ENCODE measurements at regions not wholly inside any gene's neighbourhood (a gene's known extent, or its start where the extent isn't known, plus 50 kb on each side); places are given as distances from the start of the nearest gene placed in this dataset.

- no peak for DNase-seq
These were observed 942.6 kb downstream of the KCNJ2 start for GRCh38 chr17:71111934-71112333.

GRCh38 chr17:71113347-71113746 lies 944.0 kb downstream of the KCNJ2 start:
- no peak for DNase-seq

- no peak for DNase-seq
These were observed 945.8 kb downstream of the KCNJ2 start for GRCh38 chr17:71114911-71115668.

- no peak for DNase-seq
These were observed 946.3 kb downstream of the KCNJ2 start for GRCh38 chr17:71115669-71115972.

GRCh38 chr17:71117466-71117865 lies 948.1 kb downstream of the KCNJ2 start:
- DNase-seq = no peak

- DNase-seq = no peak
These were observed 948.7 kb downstream of the KCNJ2 start for GRCh38 chr17:71118039-71118438.

GRCh38 chr17:71127416-71127815 lies 958.1 kb downstream of the KCNJ2 start:
- DNase-seq = no peak

- no peak for DNase-seq
These were observed 973.0 kb downstream of the KCNJ2 start for GRCh38 chr17:71142333-71142732.

- DNase-seq = no peak
These were observed 975.3 kb upstream of the SOX9 start for GRCh38 chr17:71145486-71145885.

- no peak for DNase-seq
These were observed 972.9 kb upstream of the SOX9 start for GRCh38 chr17:71147906-71148305.

GRCh38 chr17:71149607-71150006 lies 971.2 kb upstream of the SOX9 start:
- no peak for DNase-seq

GRCh38 chr17:71157297-71157696 lies 963.5 kb upstream of the SOX9 start:
- no peak for DNase-seq

- no peak for DNase-seq
These were observed 962.4 kb upstream of the SOX9 start for GRCh38 chr17:71158437-71158836.

- no peak for DNase-seq
These were observed 957.6 kb upstream of the SOX9 start for GRCh38 chr17:71163121-71163812.

GRCh38 chr17:71163813-71164122 lies 957.1 kb upstream of the SOX9 start:
- DNase-seq = no peak

GRCh38 chr17:71164561-71164960 lies 956.3 kb upstream of the SOX9 start:
- no peak for DNase-seq

GRCh38 chr17:71166311-71166710 lies 954.5 kb upstream of the SOX9 start:
- DNase-seq = no peak

- DNase-seq = no peak
These were observed 952.6 kb upstream of the SOX9 start for GRCh38 chr17:71168053-71168741.

GRCh38 chr17:71170070-71170469 lies 950.8 kb upstream of the SOX9 start:
- no peak for DNase-seq

GRCh38 chr17:71171270-71171669 lies 949.5 kb upstream of the SOX9 start:
- DNase-seq = no peak

- no peak for DNase-seq
These were observed 946.8 kb upstream of the SOX9 start for GRCh38 chr17:71173991-71174390.

- DNase-seq = no peak
These were observed 944.5 kb upstream of the SOX9 start for GRCh38 chr17:71176331-71176730.

- DNase-seq = no peak
These were observed 943.8 kb upstream of the SOX9 start for GRCh38 chr17:71176928-71177443.

GRCh38 chr17:71180801-71181385 lies 939.9 kb upstream of the SOX9 start:
- DNase-seq = no peak

Measured in activated naive CD4-positive, alpha-beta T cell treated with anti-CD3 and anti-CD28 coated beads, Interleukin-2, amount 50 U/mL, for 16 hours (primary cell).